Central memory CD8-positive, alpha-beta T cell (primary cell): ENCODE measurements at regions not wholly inside any gene's neighbourhood (a gene's known extent, or its start where the extent isn't known, plus 50 kb on each side); places are given as distances from the start of the nearest gene placed in this dataset.
"Not testable (repeated sequence)": the region's sequence is repeated elsewhere in the genome, so short reads cannot be mapped to it uniquely, and the experiment has no call there.

Source experiments
- ATAC-seq: fragments of 150-1000 bp; cut with Tn5 transposase; replicated peaks from 2 replicates; pipeline ENCODE4 v1.10.0; 2022; ENCODE audit warnings: mild to moderate bottlenecking, moderate FRiP score, moderate number of reproducible peaks; ENCODE audit not compliant: poor library complexity, severe bottlenecking; ENCODE audit errors: extremely low read depth
- DNase-seq, 2 donors: peaks; one replicate each; pipeline ENCODE4 v3.0.0; 2021; ENCODE audit warnings: low spot score in 2 of 2
- H3K27ac Mint-ChIP-seq: one replicate; pipeline ENCODE4 v1.8.0; 2022; ENCODE audit warnings: low read depth, mild to moderate bottlenecking, moderate library complexity, mixed read lengths
- H3K27me3 Mint-ChIP-seq: one replicate; pipeline ENCODE4 v1.8.0; 2022; ENCODE audit warnings: mixed read lengths
- H3K36me3 Mint-ChIP-seq: one replicate; pipeline ENCODE4 v1.8.0; 2022; ENCODE audit warnings: mild to moderate bottlenecking, moderate library complexity, mixed read lengths; ENCODE audit not compliant: insufficient read depth
- H3K4me1 Mint-ChIP-seq: one replicate; pipeline ENCODE4 v1.8.0; 2022; ENCODE audit warnings: mixed read lengths
- H3K4me3 Mint-ChIP-seq: one replicate; pipeline ENCODE4 v1.8.0; 2022; ENCODE audit warnings: mild to moderate bottlenecking, moderate library complexity, mixed read lengths
- H3K9me3 Mint-ChIP-seq: one replicate; pipeline ENCODE4 v1.8.0; 2022; ENCODE audit warnings: mixed read lengths

DNA sequence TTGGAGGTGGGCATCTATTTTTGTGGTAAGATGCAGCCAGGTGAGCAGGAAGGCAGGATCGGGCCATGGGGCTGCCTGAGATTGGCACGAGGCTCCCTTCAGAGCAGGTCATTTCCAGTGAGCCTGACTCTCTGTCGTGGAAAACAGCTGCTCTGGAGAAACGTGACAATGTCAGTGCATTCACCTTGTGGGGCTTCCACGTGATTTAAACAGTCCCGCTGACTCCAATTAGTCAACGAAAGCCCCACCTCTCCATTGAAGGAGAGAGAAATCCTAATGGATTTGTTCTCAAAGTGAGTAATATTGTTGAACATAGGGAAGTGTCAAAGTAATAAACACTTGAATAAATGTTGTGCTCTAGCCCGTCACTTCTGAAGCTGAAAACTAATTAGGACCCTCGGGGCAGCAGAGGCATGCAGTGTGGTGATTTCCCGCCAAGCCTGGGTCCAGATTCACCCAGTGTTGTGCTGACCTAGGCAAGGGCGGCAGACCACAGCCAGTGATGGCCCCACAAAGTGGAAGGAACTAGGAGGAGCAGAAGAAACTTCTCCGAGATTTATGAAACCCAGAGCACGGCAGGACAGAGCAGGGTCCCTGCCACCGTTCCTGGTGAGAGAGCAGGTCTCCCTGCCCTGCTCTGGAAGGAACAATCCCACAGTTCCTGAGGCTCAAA, 172.5 kb upstream of the C1orf174 start:
- no peak overlapping the region for H3K4me3 Mint-ChIP-seq
- no peak for ATAC-seq
- no peaks in the 10 kb centered on the region for H3K4me1 Mint-ChIP-seq
- H3K27ac Mint-ChIP-seq = no peak overlapping the region
- H3K9me3 Mint-ChIP-seq = no peaks in the 10 kb centered on the region
- no peak for DNase-seq
- peaks cover 37% of the 10 kb centered on the region for H3K27me3 Mint-ChIP-seq
- H3K36me3 Mint-ChIP-seq = no peaks in the 10 kb centered on the region

DNA sequence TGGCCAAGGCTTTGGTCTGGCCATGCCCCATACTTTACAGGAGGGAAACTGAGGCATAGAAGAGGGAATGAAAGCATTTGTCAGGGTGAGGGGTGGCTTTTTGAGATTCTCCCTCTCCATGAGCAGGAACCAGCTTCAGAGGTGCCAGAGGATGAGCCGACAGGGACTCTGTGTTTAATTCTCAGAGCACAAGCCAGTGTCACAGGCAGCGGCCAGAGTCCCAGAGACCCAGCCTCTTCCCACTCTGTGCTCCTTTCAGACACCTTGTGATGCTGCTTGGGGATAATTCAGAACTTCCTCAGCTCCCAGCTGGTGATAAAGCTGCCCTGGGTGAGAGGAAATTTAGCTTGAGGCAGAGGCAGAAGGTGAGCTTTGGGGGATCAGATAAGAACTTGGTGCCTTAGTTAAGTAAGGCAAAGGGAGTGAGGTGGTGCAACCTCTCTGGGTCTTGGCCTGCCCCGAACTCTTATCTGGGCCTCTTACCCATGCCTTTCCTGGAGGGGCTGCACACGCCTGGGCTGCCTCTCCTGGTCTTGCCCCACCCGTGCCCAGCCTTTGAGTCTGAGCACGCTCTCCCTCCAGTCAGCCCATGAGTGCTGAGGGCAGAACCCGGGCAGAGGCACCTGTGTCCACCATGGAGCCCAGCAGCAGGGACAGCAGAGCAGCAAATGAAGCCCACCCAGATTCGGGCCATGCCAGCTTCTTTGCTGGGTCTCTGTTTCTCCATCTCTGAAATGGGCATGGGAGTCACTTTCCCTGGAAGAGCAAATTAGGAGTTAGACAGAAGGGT, 175.6 kb upstream of the C1orf174 start:
- ATAC-seq (no peak), DNase-seq (no peak)
- Mint-ChIP-seq H3K36me3 (no peaks in the 10 kb centered on the region), H3K4me3 (no peak overlapping the region), H3K4me1 (no peaks in the 10 kb centered on the region), H3K9me3 (no peaks in the 10 kb centered on the region), H3K27me3 (peaks cover 31% of the 10 kb centered on the region), H3K27ac (no peak overlapping the region)

DNA sequence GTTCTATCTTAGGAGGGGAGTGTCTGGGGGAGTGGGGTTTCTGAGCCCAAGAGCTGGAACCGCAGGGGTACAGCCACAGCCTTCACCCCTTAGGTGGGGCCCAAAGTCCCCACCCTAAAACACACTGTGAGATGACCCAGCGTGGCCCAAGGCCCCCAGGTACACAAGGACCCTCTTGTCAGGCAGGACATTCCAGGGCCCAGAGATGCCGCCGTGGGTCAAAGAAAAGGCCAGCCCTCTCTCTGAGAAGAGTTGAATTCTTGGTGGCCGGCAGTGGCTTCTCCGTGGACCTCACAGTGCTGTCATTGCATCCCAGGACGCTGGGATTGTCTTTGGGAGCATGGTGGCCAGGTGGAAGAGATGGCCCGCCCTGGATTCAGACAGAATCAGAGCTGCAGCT, 176.3 kb upstream of the C1orf174 start:
- Mint-ChIP-seq H3K27me3 (peaks cover 24% of the 10 kb centered on the region), H3K4me3 (no peak overlapping the region)

DNA sequence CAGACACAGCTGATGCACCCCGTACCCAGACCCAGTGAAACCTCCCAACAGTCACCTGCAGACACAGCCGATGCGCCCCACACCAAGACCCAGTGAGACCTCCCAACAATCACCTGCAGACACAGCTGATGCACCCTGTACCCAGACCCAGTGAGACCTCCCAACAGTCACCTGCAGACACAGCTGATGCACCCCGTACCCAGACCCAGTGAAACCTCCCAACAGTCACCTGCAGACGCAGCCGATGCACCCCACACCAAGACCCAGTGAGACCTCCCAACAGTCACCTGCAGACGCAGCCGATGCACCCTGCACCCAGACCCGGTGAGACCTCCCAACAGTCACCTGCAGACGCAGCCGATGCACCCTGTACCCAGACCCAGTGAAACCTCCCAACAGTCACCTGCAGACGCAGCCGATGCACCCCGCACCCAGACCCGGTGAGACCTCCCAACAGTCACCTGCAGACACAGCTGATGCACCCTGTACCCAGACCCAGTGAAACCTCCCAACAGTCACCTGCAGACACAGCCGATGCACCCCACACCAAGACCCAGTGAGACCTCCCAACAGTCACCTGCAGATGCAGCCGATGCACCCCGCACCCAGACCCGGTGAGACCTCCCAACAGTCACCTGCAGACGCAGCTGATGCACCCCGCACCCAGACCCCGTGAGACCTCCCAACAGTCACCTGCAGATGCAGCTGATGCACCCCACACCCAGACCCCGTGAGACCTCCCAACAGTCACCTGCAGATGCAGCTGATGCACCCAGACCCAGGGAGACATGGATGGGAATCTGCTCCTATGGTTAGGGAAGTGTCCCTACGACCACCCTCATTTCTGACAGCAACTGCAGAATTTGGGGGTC, 178.3 kb upstream of the C1orf174 start:
- H3K27me3 Mint-ChIP-seq, H3K36me3 Mint-ChIP-seq, ATAC-seq, H3K27ac Mint-ChIP-seq, DNase-seq, H3K9me3 Mint-ChIP-seq, H3K4me1 Mint-ChIP-seq, H3K4me3 Mint-ChIP-seq: not testable (repeated sequence)

More for the DNA sequence above, 176.3 kb upstream of the C1orf174 start:
- H3K9me3 Mint-ChIP-seq = no peaks in the 10 kb centered on the region
- DNase-seq (no peak), ATAC-seq (no peak)
- no peak overlapping the region for H3K27ac Mint-ChIP-seq
- H3K4me1 Mint-ChIP-seq = no peaks in the 10 kb centered on the region
- H3K36me3 Mint-ChIP-seq = no peaks in the 10 kb centered on the region

DNA sequence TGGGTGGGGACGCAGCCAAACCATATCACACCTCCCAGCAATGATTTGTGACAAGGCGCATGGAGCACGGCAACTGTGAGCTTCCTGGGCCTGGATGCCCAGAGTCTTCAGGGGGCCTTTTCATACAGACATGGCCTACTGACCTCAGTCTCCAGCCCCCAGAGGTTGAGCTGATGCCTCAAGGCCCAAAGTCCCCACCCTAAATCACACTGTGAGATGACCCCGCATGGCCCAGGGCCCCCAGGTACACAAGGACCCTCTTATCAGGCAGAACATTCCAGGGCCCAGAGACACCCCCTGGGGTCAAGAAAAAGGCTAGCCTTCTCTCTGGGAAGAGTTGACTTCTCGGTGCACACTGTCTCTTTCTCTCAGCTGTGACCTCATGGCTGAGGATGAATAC, 179.7 kb upstream of the C1orf174 start:
- Mint-ChIP-seq H3K27ac (no peak overlapping the region), H3K9me3 (no peaks in the 10 kb centered on the region), H3K4me3 (no peak overlapping the region), H3K27me3 (peaks cover 7% of the 10 kb centered on the region), H3K36me3 (no peaks in the 10 kb centered on the region), H3K4me1 (no peaks in the 10 kb centered on the region)
- no peak for ATAC-seq
- DNase-seq = peak in 1 of 2 donors; percentile 7

DNA sequence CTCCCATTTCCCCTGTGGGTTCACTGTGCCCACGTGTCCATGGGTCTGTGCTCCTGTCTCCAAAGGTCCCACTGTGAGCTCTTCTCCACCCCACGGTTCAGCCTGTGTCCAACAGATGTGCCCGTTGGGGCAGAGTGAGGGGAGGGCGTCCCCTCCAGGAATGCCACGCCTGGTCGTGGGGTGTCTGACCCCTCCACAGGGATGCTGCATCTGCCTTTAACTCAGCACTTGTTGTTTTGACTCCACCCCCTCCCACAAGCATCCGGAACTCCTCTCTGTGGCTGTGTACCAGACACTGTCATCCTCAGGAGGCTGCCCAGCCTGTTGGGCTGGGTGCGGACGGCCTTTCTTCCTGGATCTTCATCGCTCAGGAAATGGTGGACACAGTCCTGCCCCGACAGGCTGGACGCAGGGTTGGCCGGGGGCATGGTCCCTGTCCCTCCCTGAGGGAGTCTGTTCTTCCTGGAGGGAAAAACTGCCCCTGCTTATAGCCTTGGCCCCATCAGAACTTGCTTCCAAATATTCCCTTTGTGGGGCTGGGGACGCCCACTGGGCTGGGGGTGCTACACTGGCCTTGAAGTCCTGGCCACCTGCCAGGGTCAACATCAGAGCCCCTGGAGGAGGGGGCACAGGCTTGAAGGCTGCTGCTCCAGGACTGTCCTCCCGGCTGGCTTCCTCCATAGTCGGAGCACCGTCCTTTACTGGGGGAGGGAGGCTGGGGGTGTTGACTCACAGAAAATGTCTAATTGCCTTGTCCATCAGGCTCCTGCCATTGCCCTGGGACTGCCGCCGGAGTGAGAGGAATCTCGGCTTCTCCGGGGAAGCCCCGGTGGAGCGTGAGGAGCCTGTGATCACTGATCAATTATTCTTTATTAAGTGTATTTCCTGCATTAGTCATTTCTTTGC, 182.0 kb upstream of the C1orf174 start:
- no peaks in the 10 kb centered on the region for H3K36me3 Mint-ChIP-seq
- H3K27ac Mint-ChIP-seq = no peak overlapping the region
- ATAC-seq = no peak
- no peaks in the 10 kb centered on the region for H3K9me3 Mint-ChIP-seq
- H3K4me1 Mint-ChIP-seq = no peaks in the 10 kb centered on the region
- H3K4me3 Mint-ChIP-seq = no peak overlapping the region
- no peak for DNase-seq
- peaks cover 21% of the 10 kb centered on the region for H3K27me3 Mint-ChIP-seq

DNA sequence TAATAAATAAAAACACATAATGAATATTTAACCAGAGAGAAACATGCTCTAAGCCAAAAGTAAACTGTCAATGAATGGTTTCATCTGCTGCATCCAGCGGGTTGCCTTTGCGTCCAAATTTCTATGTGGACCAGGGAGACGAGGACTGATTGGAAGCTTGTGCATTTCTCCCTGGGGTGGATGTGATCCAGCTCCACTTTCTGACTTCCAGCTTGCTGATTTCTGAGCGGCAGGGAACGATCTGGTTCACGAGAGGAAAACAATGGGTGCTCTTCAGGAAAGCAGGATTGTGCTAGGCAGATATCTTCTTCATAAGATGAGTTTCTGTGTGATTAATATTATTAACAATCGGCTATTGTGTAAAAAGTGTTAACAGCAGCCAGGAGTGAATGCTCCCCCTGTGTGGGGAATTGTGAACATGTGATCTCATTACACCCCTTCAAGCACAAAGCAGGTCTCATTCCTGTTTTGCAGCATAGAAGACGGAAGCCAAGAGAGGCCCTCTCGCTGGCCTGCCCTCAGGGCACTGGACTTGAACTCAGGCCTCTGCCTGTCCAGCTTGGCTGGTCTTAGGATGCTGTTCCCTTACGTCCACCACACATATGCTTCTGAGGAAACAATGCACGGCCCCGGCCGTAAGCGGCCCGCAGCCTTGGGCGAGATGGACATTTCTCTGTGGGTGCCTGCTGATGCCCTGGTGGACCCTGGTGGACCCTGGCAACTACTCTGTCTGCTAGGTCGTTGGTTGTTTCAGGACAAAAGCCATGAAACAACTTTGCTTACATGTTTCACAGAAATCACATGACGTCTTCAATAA, 183.4 kb upstream of the C1orf174 start:
- H3K36me3 Mint-ChIP-seq = peaks cover under 1% of the 10 kb centered on the region
- ATAC-seq = no peak
- H3K4me3 Mint-ChIP-seq = no peak overlapping the region
- DNase-seq = no peak
- peaks cover 35% of the 10 kb centered on the region for H3K27me3 Mint-ChIP-seq
- no peak overlapping the region for H3K27ac Mint-ChIP-seq
- H3K9me3 Mint-ChIP-seq = no peaks in the 10 kb centered on the region
- H3K4me1 Mint-ChIP-seq = no peaks in the 10 kb centered on the region

DNA sequence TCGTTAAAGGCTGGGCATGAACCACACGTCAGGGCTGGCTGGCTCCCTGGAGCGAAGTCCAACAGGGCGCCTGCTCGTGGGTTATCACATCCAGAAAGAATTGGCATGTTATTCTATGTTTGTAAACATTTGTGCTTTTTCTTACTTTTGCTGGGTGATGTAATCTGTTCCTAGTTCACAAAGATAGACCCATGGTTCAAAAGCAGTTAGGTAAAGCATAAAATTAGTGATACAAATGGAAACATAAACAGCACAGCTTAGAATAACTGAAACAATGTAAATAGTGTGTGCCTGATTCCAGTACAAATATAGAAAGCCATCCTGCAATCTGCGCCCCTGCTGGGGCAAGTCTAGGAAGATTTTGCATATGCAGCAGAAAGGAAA, 184.0 kb upstream of the C1orf174 start:
- Mint-ChIP-seq H3K4me3 (no peak overlapping the region), H3K36me3 (peaks cover 1% of the 10 kb centered on the region), H3K9me3 (no peaks in the 10 kb centered on the region), H3K27me3 (peaks cover 41% of the 10 kb centered on the region), H3K4me1 (no peaks in the 10 kb centered on the region), H3K27ac (no peak overlapping the region)
- DNase-seq (no peak), ATAC-seq (no peak)

DNA sequence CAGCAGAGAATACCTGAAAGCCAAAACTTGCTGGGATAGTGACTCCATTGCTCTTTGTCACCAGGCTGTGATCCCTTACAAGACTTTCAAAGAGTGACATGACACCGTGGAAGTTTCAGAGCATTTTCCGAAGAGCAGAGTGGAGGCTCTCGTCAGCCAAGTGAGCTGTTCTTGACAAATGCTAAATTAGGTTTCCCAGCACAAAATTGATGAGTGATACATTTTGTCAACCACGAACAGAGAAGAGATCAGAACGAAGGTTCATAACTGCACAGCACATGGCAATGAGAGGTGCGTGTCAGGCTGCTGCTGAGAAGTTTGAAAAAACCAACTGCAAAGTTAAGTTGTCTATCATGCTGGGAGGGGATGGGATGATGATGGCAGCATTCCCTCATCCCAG, 184.4 kb upstream of the C1orf174 start:
- peaks cover 44% of the 10 kb centered on the region for H3K27me3 Mint-ChIP-seq
- no peaks in the 10 kb centered on the region for H3K9me3 Mint-ChIP-seq
- H3K4me3 Mint-ChIP-seq = no peak overlapping the region
- no peak overlapping the region for H3K27ac Mint-ChIP-seq
- no peak for ATAC-seq
- peaks cover 1% of the 10 kb centered on the region for H3K36me3 Mint-ChIP-seq
- H3K4me1 Mint-ChIP-seq = no peaks in the 10 kb centered on the region
- DNase-seq = no peak

DNA sequence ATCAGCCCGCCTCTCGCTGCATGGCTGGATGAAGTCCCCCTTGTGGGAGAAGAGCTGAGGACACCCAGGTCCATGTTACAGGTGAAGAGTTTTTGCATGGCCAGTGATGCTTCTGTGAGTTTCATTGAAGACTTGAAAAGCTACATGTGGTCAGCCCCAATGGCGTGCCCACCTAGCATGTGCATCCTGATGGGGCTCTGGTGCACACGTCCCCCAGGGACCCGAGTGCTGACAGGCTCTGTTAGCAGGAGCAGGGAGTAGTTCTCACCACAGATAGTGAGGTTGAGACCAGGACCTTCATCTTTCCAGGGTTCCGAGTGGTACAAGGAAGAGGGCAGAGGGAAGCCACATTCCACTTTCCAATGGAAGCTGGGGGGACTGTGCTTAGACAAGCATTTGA, 184.8 kb upstream of the C1orf174 start:
- Mint-ChIP-seq H3K27me3 (peaks cover 49% of the 10 kb centered on the region), H3K4me1 (no peaks in the 10 kb centered on the region), H3K27ac (no peak overlapping the region), H3K9me3 (no peaks in the 10 kb centered on the region), H3K36me3 (peaks cover 1% of the 10 kb centered on the region), H3K4me3 (no peak overlapping the region)
- ATAC-seq = no peak
- peak in 1 of 2 donors; percentile 2 for DNase-seq

DNA sequence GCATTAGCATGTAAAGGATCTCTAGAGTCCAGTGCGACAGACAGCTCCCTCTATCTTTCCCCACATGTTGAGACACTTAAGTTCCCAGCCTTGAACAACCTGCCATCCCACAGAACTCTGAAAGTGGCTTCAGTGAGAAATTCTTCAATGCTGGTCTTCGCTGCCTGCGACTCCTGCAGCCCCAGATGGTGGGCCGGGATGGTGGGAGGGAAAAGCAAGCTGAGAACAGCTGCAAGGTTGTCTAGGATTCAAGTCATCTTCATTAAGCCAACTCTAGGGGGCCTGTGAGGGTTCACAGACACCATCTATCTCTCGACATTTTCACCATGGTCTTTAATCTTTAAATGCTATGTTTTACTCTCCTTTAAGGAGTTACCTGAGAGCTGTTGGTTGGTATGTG, 185.5 kb upstream of the C1orf174 start:
- Mint-ChIP-seq H3K36me3 (peaks cover 1% of the 10 kb centered on the region), H3K27me3 (peaks cover 52% of the 10 kb centered on the region), H3K9me3 (no peaks in the 10 kb centered on the region), H3K4me1 (no peaks in the 10 kb centered on the region), H3K27ac (no peak overlapping the region), H3K4me3 (no peak overlapping the region)
- DNase-seq = no peak
- ATAC-seq = no peak
